A673 (cell line): ENCODE measurements at regions not wholly inside any gene's neighbourhood (a gene's known extent, or its start where the extent isn't known, plus 50 kb on each side); places are given as distances from the start of the nearest gene placed in this dataset.
A peak's percentile ranks its signal among the peaks of the same experiment; 100 is the strongest.

ENCODE experiments used
- BruUV-seq: library from RNA; stranded (reverse); fragments of 400-500 nt; replicated peaks from 2 replicates; lab custom pipeline; 2021; lab: Mats Ljungman, UMichigan
- CTCF ChIA-PET: fragments of 300-600 bp; sonication (Branson Sonifier 250); formaldehyde crosslinking; loops from one replicate; lab custom pipeline; 2022; ENCODE audit warnings: antibody characterized with exemption; lab: Charles Lee
- POLR2A ChIA-PET: fragments of 300-600 bp; sonication (Branson Sonifier 250); formaldehyde crosslinking; loops from one replicate; lab custom pipeline; 2022; ENCODE audit warnings: antibody characterized with exemption; ENCODE audit not compliant: low non-redundant PET; lab: Charles Lee
- DNase-seq: peaks from one replicate; pipeline ENCODE4 v3.0.0-alpha.2; 2015; ENCODE audit warnings: low spot score
- H3K27ac ChIP-seq: fragments of 200-600 bp; sonication (generic); 2 replicates; pipeline ENCODE4 v1.5.1; 2016; ENCODE audit warnings: mixed run types, low read depth, mild to moderate bottlenecking, mixed read lengths, antibody characterized with exemption, low read length; ENCODE audit not compliant: poor library complexity, severe bottlenecking
- H3K27me3 ChIP-seq: fragments of 200-600 bp; sonication (generic); replicated peaks from 2 replicates; pipeline ENCODE4 v1.6.1; 2017; ENCODE audit warnings: mixed run types, low read depth, mild to moderate bottlenecking, mixed read lengths, antibody characterized with exemption, low read length; ENCODE audit not compliant: insufficient read depth, poor library complexity
- H3K36me3 ChIP-seq: fragments of 200-600 bp; sonication (generic); 2 replicates; pipeline ENCODE4 v1.6.1; 2016; ENCODE audit warnings: mixed run types, mild to moderate bottlenecking, mixed read lengths, antibody characterized with exemption, low read length; ENCODE audit not compliant: insufficient read depth, poor library complexity, severe bottlenecking
- H3K4me1 ChIP-seq: fragments of 200-600 bp; sonication (generic); 2 replicates; pipeline ENCODE4 v1.6.1; 2017; ENCODE audit warnings: mixed run types, mild to moderate bottlenecking, mixed read lengths, antibody characterized with exemption, low read length; ENCODE audit not compliant: insufficient read depth, poor library complexity, severe bottlenecking
- H3K4me3 ChIP-seq: fragments of 200-600 bp; sonication (generic); 2 replicates; pipeline ENCODE4 v1.5.1; 2016; ENCODE audit warnings: low read depth, mixed run types, mild to moderate bottlenecking, mixed read lengths, low read length; ENCODE audit not compliant: poor library complexity, severe bottlenecking
- H3K9me3 ChIP-seq: fragments of 200-600 bp; sonication (generic); 2 replicates; pipeline ENCODE4 v1.6.1; 2016; ENCODE audit warnings: mixed run types, low read depth, mild to moderate bottlenecking, mixed read lengths, antibody characterized with exemption, low read length; ENCODE audit not compliant: poor library complexity, severe bottlenecking
- EZH2 ChIP-seq: fragments of 200-600 bp; sonication (generic); IDR thresholded peaks from 2 replicates; pipeline ENCODE4 v1.6.1; 2017; ENCODE audit warnings: borderline replicate concordance, low read depth, mild to moderate bottlenecking, mixed read lengths, antibody characterized with exemption, low read length; ENCODE audit not compliant: poor library complexity, severe bottlenecking
- intact Hi-C: fragments of 100-400 bp; cut with micrococcal nuclease; formaldehyde crosslinking; loops from one replicate; pipeline ENCODE4 v1.10.0; 2022; ENCODE audit not compliant: unreplicated experiment
- TF ChIP-seq, protein P1 (sequence below): fragments of 300-800, 200-600 bp; sonication (generic); conservative IDR thresholded peaks from 2 replicates; pipeline ENCODE4 v1.5.1; 2017; ENCODE audit warnings: low read depth, mild to moderate bottlenecking, antibody characterized with exemption, low read length, moderate library complexity, mixed read lengths

GRCh38 chr13:46995874-46996273 lies 99.0 kb upstream of the HTR2A start:
- TF ChIP-seq EZH2 = no peak
- TF ChIP-seq, protein P1, sequence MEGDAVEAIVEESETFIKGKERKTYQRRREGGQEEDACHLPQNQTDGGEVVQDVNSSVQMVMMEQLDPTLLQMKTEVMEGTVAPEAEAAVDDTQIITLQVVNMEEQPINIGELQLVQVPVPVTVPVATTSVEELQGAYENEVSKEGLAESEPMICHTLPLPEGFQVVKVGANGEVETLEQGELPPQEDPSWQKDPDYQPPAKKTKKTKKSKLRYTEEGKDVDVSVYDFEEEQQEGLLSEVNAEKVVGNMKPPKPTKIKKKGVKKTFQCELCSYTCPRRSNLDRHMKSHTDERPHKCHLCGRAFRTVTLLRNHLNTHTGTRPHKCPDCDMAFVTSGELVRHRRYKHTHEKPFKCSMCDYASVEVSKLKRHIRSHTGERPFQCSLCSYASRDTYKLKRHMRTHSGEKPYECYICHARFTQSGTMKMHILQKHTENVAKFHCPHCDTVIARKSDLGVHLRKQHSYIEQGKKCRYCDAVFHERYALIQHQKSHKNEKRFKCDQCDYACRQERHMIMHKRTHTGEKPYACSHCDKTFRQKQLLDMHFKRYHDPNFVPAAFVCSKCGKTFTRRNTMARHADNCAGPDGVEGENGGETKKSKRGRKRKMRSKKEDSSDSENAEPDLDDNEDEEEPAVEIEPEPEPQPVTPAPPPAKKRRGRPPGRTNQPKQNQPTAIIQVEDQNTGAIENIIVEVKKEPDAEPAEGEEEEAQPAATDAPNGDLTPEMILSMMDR = no peak
- Histone ChIP-seq H3K27ac (no peak overlapping the region), H3K4me1 (no peaks in the 10 kb centered on the region), H3K36me3 (no peaks in the 10 kb centered on the region), H3K9me3 (no peaks in the 10 kb centered on the region), H3K4me3 (no peak overlapping the region), H3K27me3 (peaks cover 28% of the 10 kb centered on the region)
- no peak for DNase-seq
- ChIA-PET POLR2A (no interaction called here), CTCF (no interaction called here)
- BruUV-seq = no TSS peak
- intact Hi-C loops = no loop called here

DNA sequence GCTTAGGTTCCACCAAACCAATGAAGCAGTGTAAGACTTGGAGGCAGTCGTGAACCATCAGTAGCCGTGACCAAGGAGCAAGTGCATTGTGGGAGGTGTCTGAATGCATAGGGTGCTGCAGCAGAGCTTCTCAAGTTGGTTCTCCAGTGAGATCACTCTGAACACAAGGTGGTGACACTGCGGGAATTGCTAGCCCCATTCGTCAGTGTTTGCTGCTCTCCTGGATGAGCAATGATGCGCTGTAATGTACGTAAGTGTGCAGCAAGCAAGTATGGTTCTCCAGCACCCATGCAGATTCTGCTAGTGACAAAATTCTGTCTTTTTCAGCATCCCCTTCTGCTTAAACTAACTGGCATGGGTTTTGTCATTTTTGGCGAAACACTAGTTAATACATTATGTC lies 97.6 kb upstream of the HTR2A start:
- Histone ChIP-seq H3K27me3 (peaks cover 27% of the 10 kb centered on the region), H3K27ac (no peak overlapping the region), H3K4me3 (no peak overlapping the region), H3K4me1 (no peaks in the 10 kb centered on the region), H3K36me3 (no peaks in the 10 kb centered on the region), H3K9me3 (no peaks in the 10 kb centered on the region)
- BruUV-seq = no TSS peak
- CTCF ChIA-PET = no interaction called here
- DNase-seq = no peak
- TF ChIP-seq, protein P1 = no peak
- TF ChIP-seq EZH2 = no peak
- POLR2A ChIA-PET = no interaction called here
- intact Hi-C loops = no loop called here

GRCh38 chr13:46992383-46992952 lies 95.6 kb upstream of the HTR2A start:
- no peak overlapping the region for H3K4me3 ChIP-seq

More at GRCh38 chr13:46992383-46992952, 95.6 kb upstream of the HTR2A start:
- intact Hi-C loops = no loop called here
- no peak overlapping the region for H3K27ac ChIP-seq
- no TSS peak for BruUV-seq
- H3K27me3 ChIP-seq = peaks cover 32% of the 10 kb centered on the region
- TF ChIP-seq, protein P1 = peak; percentile 52
- no peak for TF ChIP-seq EZH2
- H3K36me3 ChIP-seq = no peaks in the 10 kb centered on the region
- ChIA-PET POLR2A (no interaction called here), CTCF (no interaction called here)
- DNase-seq = peak; percentile 45
- H3K4me1 ChIP-seq = no peaks in the 10 kb centered on the region
- no peaks in the 10 kb centered on the region for H3K9me3 ChIP-seq
